HEK293 (cell line): ENCODE measurements at regions not wholly inside any gene's neighbourhood (a gene's known extent, or its start where the extent isn't known, plus 50 kb on each side); places are given as distances from the start of the nearest gene placed in this dataset.

Source experiments
- CTCF ChIA-PET: fragments of 350-600 bp; formaldehyde crosslinking; extraction: SDS; loops from one replicate; lab custom pipeline; 2021; ENCODE audit warnings: antibody characterized with exemption; lab: Yijun Ruan, JAX
- POLR2A ChIA-PET: fragments of 300-600 bp; formaldehyde crosslinking; extraction: SDS; loops from one replicate; lab custom pipeline; 2020; ENCODE audit warnings: antibody characterized with exemption, inconsistent platforms; lab: Yijun Ruan, JAX
- H3K27ac ChIP-seq: fragments of 200-500 bp; sonication (Bioruptor generic); 2 replicates; pipeline ENCODE4 v1.5.1; 2014; ENCODE audit warnings: low read depth, low read length, control low read depth, inconsistent platforms; ENCODE audit errors: extremely low read depth
- H3K36me3 ChIP-seq, 2 experiments: fragments of 200-500 bp in 1 of 2; sonication (Bioruptor generic) in 1 of 2; 1 replicate in 1 of 2; 2 replicates in 1 of 2; pipeline ENCODE4 v1.5.1; 2014 to 2017; ENCODE audit warnings: inconsistent platforms in 2 of 2, low read length in 2 of 2; ENCODE audit not compliant: control insufficient read depth in 2 of 2, insufficient read depth in 1 of 2
- H3K4me1 ChIP-seq: fragments of 200-500 bp; sonication (Bioruptor generic); 2 replicates; pipeline ENCODE4 v1.5.1; 2014; ENCODE audit warnings: mild to moderate bottlenecking, low read length, inconsistent platforms; ENCODE audit not compliant: control insufficient read depth, insufficient read depth
- H3K4me3 ChIP-seq: 2 replicates; pipeline ENCODE4 v1.5.1; 2011; ENCODE audit warnings: low read depth, mild to moderate bottlenecking, control low read depth, low read length, moderate library complexity
- H3K9me3 ChIP-seq: fragments of 200-500 bp; sonication (Bioruptor generic); 2 replicates; pipeline ENCODE4 v1.5.1; 2014; ENCODE audit warnings: low read depth, low read length, inconsistent platforms; ENCODE audit not compliant: control insufficient read depth, insufficient read depth
- BCL11A ChIP-seq: fragments of 450-650 bp; formaldehyde crosslinking; IDR thresholded peaks from 2 replicates; pipeline ENCODE4 v1.5.1; 2016; ENCODE audit warnings: low read depth, missing biosample characterization, missing genetic modification characterization
- GLI2 ChIP-seq: fragments of 450-650 bp; formaldehyde crosslinking; IDR thresholded peaks from 2 replicates; pipeline ENCODE4; 2017; ENCODE audit warnings: missing biosample characterization, missing genetic modification characterization, low read depth, borderline replicate concordance
- GLI4 ChIP-seq: fragments of 450-650 bp; formaldehyde crosslinking; IDR thresholded peaks from 2 replicates; pipeline ENCODE4 v1.5.1; 2016; ENCODE audit warnings: missing biosample characterization, missing genetic modification characterization
- PRDM6 ChIP-seq: fragments of 450-650 bp; formaldehyde crosslinking; IDR thresholded peaks from 2 replicates; pipeline ENCODE4 v1.5.1; 2017; ENCODE audit warnings: missing biosample characterization, missing genetic modification characterization
- ZFHX2 ChIP-seq: fragments of 450-650 bp; formaldehyde crosslinking; conservative IDR thresholded peaks from 2 replicates; pipeline ENCODE4 v1.5.1; 2016; ENCODE audit warnings: missing biosample characterization, missing genetic modification characterization
- ZNF223 ChIP-seq: fragments of 450-650 bp; formaldehyde crosslinking; IDR thresholded peaks from 2 replicates; pipeline ENCODE4 v1.5.1; 2016; ENCODE audit warnings: missing biosample characterization, missing genetic modification characterization
- ZNF274 ChIP-seq, 2 experiments: fragments of 200-500 bp in 1 of 2; fragments of 450-650 bp in 1 of 2; sonication (Bioruptor generic) in 1 of 2; formaldehyde crosslinking in 1 of 2; IDR thresholded peaks; 2 replicates each; pipeline versions ENCODE4 v1.5.1 to v1.6.1; 2014 to 2016; ENCODE audit warnings: borderline replicate concordance in 1 of 2, inconsistent platforms in 1 of 2, low read length in 1 of 2, missing biosample characterization in 1 of 2, missing genetic modification characterization in 1 of 2
- ZNF302 ChIP-seq: fragments of 450-650 bp; formaldehyde crosslinking; IDR thresholded peaks from 2 replicates; pipeline ENCODE4 v1.5.1; 2016; ENCODE audit warnings: missing biosample characterization, missing genetic modification characterization, low read depth
- ZNF324 ChIP-seq: fragments of 450-650 bp; formaldehyde crosslinking; IDR thresholded peaks from 2 replicates; pipeline ENCODE4 v1.5.1; 2016; ENCODE audit warnings: missing biosample characterization, missing genetic modification characterization
- ZNF510 ChIP-seq: fragments of 450-650 bp; formaldehyde crosslinking; IDR thresholded peaks from 2 replicates; pipeline ENCODE4 v1.5.1; 2018; ENCODE audit warnings: mild to moderate bottlenecking, missing genetic modification characterization, missing biosample characterization; ENCODE audit not compliant: insufficient replicate concordance
- ZNF518A ChIP-seq: fragments of 450-650 bp; formaldehyde crosslinking; conservative IDR thresholded peaks from 2 replicates; pipeline ENCODE4 v1.5.1; 2016; ENCODE audit warnings: low read depth, missing biosample characterization, missing genetic modification characterization
- ZNF521 ChIP-seq: fragments of 450-650 bp; formaldehyde crosslinking; IDR thresholded peaks from 2 replicates; pipeline ENCODE4 v1.5.1; 2017; ENCODE audit warnings: missing biosample characterization, mild to moderate bottlenecking, missing genetic modification characterization
- ZNF530 ChIP-seq: fragments of 450-650 bp; formaldehyde crosslinking; IDR thresholded peaks from 2 replicates; pipeline ENCODE4 v1.5.1; 2016; ENCODE audit warnings: low read depth, missing biosample characterization, missing genetic modification characterization
- ZNF561 ChIP-seq: fragments of 450-650 bp; IDR thresholded peaks from 2 replicates; pipeline ENCODE4 v1.5.1; 2018; ENCODE audit warnings: missing biosample characterization, missing genetic modification characterization, borderline replicate concordance
- ZNF580 ChIP-seq: fragments of 450-650 bp; formaldehyde crosslinking; IDR thresholded peaks from 2 replicates; pipeline ENCODE4 v1.5.1; 2016; ENCODE audit warnings: missing biosample characterization, missing genetic modification characterization
- ZNF677 ChIP-seq: fragments of 450-650 bp; IDR thresholded peaks from 2 replicates; pipeline ENCODE4 v1.5.0; 2018; ENCODE audit warnings: missing biosample characterization, mild to moderate bottlenecking, missing genetic modification characterization, moderate library complexity
- ZNF777 ChIP-seq: fragments of 450-650 bp; formaldehyde crosslinking; IDR thresholded peaks from 2 replicates; pipeline ENCODE4 v1.5.1; 2017; ENCODE audit warnings: missing biosample characterization, missing genetic modification characterization, borderline replicate concordance

- no peak for TF ChIP-seq ZNF521 (tag by site-specific recombination)
- no peak for TF ChIP-seq GLI4 (tag by site-specific recombination)
Observed at GRCh38 chr1:213571843-213572242, 415.9 kb upstream of the PROX1 start (continued).

- ChIA-PET CTCF (no interaction called here), POLR2A (no interaction called here)
- TF ChIP-seq BCL11A (tag by site-specific recombination) (no peak), ZNF274 (IDR thresholded peaks at IDR 0.05; ENCODE audit: low read length) (no peak), ZNF274 (tag by site-specific recombination; IDR thresholded peaks at IDR 0.05; ENCODE audit: borderline replicate concordance) (no peak), PRDM6 (no peak), GLI2 (tag by site-specific recombination) (no peak), ZNF777 (tag by site-specific recombination) (no peak), ZNF530 (tag by site-specific recombination) (no peak), ZNF580 (no peak), ZNF510 (tag by site-specific recombination) (no peak), ZNF518A (tag by site-specific recombination) (no peak), ZNF677 (tag by site-specific recombination) (no peak), ZNF302 (tag by site-specific recombination) (no peak), ZFHX2 (no peak), ZNF561 (tag by site-specific recombination) (no peak), ZNF324 (no peak), ZNF223 (tag by site-specific recombination) (no peak)
- TF ChIP-seq, all 188 proteins: peak for 0
- H3K27ac ChIP-seq = no peak overlapping the region
- H3K4me3 ChIP-seq = no peak overlapping the region
- H3K4me1 ChIP-seq = no peaks in the 10 kb centered on the region
- no peaks in the 10 kb centered on the region for H3K9me3 ChIP-seq
- no peaks in the 10 kb centered on the region for H3K36me3 ChIP-seq
Observed at GRCh38 chr1:213572912-213573647, 414.7 kb upstream of the PROX1 start.
